Astrocyte of the cerebellum (primary cell): ENCODE measurements at regions not wholly inside any gene's neighbourhood (a gene's known extent, or its start where the extent isn't known, plus 50 kb on each side); places are given as distances from the start of the nearest gene placed in this dataset.

Experiments used
- DNase-seq: peaks from one replicate; pipeline ENCODE4 v3.0.0-alpha.2; 2011; ENCODE audit warnings: low read depth
- H3K4me3 ChIP-seq: 2 replicates; pipeline ENCODE4 v1.5.1; 2011; ENCODE audit warnings: mild to moderate bottlenecking, low read depth, low read length, moderate library complexity
- CTCF ChIP-seq: IDR thresholded peaks from 2 replicates; pipeline ENCODE4 v1.5.1; 2012; ENCODE audit warnings: low read length, low read depth, moderate library complexity, mild to moderate bottlenecking; ENCODE audit errors: missing control alignments
- in situ Hi-C: cut with HindIII; loops from 2 replicates; pipeline ENCODE4 v1.10.0; 2017; ENCODE audit warnings: low sequenced_read_pairs

GRCh38 chr10:44471410-44471809, 86.5 kb upstream of the CXCL12 start:
- H3K4me3 ChIP-seq: no peak overlapping the region
- TF ChIP-seq CTCF: no peak
- DNase-seq: no peak
- in situ Hi-C loops: no loop called here

GRCh38 chr10:44473146-44473545, 88.2 kb upstream of the CXCL12 start:
- H3K4me3 ChIP-seq: no peak overlapping the region
- no peak for DNase-seq
- in situ Hi-C loops: no loop called here
- no peak for TF ChIP-seq CTCF

GRCh38 chr10:44476409-44477045, 91.6 kb upstream of the CXCL12 start:
- in situ Hi-C loops: no loop called here
- TF ChIP-seq CTCF: no peak
- no peak overlapping the region for H3K4me3 ChIP-seq
- DNase-seq: no peak

- in situ Hi-C loops: no loop called here
- DNase-seq: no peak
- no peak overlapping the region for H3K4me3 ChIP-seq
- TF ChIP-seq CTCF: no peak
These were observed 92.1 kb upstream of the CXCL12 start for GRCh38 chr10:44477046-44477425.

GRCh38 chr10:44478040-44478439, 93.1 kb upstream of the CXCL12 start:
- in situ Hi-C loops: no loop called here
- TF ChIP-seq CTCF: no peak
- no peak for DNase-seq
- H3K4me3 ChIP-seq: no peak overlapping the region

GRCh38 chr10:44478876-44479705, 94.2 kb upstream of the CXCL12 start:
- in situ Hi-C loops: no loop called here
- DNase-seq: no peak
- no peak for TF ChIP-seq CTCF

More at GRCh38 chr10:44478876-44479705, 94.2 kb upstream of the CXCL12 start:
- no peak overlapping the region for H3K4me3 ChIP-seq
